NCI-H526 treated with DMSO at 0.1 percent for 48 hours (cell line): ENCODE measurements at regions not wholly inside any gene's neighbourhood (a gene's known extent, or its start where the extent isn't known, plus 50 kb on each side); places are given as distances from the start of the nearest gene placed in this dataset.

Source experiments
- DNase-seq: peaks from one replicate; lab custom pipeline; 2025; lab: John Stamatoyannopoulos, UW

DNA sequence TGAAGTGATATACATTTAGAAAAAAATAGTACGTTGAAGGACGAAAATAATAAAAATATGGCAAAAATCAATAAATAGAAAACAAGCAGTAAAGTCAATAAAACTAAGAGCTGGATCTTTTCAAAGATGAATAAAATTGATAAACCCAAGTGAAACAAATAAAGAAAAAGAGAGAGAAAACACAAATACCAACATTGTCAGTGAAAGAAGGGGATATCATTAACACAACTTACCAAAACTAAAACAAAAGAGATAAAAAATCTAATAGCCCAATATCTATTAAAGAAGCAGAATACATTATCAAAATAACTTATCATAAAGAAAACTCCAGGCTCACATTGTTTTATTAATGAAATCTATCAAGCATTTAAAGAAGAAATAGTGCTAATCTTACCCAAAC is 675.1 kb downstream of the UQCRFS1 start:
- DNase-seq, result no peak

DNA sequence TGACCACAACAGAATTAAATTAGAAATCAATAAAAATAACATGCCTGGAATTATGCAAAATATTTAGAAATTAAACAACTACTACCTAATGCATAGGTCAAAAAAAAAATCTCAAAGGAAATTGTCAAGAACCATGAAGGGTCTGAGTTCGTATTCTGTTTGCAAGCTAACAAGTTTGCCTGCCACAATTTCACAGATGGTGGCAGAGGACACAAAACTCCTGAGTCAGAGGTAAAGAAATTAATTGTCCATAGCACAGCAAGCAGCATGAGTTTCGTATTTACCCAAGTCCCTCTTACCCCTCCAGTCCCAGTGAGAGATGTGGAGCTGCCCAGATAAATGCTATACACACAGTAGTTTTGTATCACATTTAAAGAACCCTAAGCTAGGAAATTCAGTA is 675.9 kb downstream of the UQCRFS1 start:
- DNase-seq, result no peak

DNA sequence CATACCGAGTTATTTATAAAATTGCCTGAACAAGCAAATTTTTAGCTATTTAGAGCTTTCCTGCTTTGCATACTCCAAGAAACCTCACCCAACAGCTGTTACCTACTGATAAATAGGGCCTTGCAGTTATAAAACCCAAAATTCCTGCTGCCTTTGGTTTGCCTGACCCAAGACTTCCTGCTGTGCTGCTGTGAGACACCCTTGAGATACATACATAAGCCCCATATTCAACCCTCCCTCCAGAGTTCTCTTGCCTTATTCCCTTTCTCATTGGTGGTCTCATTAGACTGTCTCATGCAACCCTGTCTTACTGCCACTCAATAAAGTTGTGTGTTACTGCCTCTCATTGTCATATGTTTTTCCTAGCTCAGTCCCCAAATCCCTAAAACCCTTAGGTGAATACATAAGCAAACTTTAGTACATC is 677.6 kb downstream of the UQCRFS1 start:
- DNase-seq, result no peak

DNA sequence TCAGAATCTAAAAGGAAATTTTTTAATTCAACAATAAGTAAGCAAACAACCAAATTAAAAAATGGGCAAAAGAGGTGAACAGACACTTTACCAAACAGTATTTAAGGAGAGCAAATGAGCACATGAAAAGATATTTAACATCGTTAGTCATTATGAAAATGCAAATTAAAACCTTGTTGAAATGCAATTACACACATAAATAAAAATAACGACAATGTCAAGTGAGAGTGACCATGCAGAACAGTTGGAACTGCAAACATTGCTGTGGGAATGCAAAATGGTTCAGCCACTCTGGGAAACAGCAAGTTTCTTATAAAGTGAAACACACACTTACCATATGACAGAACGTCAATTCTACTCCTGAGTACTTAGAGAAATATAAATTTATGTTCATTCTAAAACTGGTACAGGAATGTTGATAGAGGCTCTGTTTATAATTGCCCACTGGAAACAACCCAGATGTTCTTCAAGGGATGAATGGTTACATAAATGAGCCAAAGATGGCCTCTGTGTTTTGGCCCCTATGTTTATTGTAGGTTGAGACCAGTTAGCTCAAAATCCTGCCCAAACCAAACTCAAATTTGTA is 678.1 kb downstream of the UQCRFS1 start:
- peak; percentile 30 for DNase-seq

DNA sequence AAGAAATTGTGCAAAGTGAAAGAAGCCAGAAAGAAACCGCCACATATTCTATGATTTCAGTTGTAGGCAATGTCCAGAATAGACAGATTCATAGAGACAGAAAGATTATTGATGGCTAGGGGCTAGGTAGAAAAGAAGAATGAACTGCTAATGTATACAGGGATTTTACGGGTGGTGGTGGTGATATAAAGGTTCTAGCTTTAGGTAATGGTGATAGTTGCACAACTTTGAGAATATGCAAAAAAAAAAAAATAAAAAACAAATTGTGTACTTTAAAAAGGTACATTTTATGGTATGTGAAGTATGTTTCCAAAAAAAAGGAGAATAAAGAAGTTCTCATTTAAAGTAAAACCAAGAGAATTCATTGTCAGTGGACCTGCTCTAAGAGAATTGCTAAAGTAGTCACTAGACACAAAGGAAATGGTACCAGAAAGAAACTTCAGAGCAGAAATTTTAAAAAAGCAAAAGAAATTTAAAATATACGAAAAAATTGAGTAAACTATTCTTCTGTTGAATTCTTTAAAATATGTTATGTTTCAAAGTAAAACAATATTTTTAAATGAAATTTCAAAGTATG is 680.1 kb downstream of the UQCRFS1 start:
- no peak for DNase-seq

DNA sequence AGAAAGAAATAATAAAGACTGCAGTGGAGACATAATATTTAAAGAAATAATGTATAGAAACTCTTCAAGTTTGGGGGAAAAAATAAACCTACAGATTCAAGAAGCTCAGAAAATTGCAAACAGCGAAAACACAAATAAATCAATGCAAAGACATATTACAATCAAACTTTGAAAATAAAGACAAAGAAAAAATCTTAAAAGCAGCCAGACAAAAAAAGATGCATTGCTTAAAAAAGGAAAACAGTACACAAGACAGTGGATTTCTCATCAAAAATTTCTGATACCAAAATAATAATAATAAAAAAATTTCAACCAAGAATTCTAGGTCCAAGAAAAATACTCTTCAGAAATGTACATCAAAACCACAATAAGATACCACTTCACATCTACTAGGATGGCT is 681.0 kb downstream of the UQCRFS1 start:
- DNase-seq, result no peak

DNA sequence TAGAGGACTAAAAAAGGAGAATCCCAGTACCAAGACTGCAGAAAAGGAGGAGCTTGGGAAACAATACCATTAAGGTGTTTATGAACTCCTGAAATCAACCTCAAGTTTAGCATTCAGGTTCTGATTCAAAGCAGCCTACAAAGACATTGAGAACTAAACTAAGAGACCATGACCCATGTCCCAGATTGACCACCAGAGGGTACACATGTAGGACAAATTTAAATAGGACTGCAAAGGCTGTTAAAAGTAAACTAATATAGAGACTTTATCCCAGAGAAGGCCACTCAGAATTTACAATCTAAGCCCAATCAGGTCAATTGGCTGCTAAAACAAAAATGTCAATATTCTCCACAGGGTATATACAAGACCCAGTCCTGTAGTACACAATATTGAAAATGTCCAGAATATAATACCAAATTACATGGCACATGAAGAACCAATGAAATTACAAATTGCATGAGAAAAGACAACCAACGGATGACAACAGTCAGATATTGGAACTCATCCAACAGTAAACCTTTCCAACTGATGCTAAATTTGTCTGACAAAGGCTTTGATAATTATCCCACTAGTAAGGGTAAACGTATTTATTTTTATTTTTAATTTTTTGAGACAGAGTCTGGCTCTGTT is 682.4 kb downstream of the UQCRFS1 start:
- no peak for DNase-seq

DNA sequence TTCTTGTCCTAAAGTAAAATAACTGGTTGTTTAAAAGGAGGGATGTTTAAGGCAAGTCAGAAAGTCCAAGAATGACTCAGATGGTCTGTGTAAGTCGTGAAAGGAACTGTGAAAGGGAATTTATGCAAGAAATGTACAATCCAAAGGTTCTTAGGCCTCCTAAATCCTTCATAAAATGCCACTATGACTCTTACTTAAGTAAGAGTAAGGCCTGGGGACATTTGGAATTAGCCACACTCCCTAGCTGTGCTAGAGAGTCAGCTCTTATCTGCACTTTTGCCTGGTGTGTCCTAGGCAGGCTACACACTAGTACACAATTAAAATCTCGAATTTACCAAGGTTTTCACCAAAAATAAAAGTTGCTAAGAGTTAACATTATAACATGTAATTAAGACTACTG is 686.9 kb downstream of the UQCRFS1 start:
- DNase-seq, result no peak

DNA sequence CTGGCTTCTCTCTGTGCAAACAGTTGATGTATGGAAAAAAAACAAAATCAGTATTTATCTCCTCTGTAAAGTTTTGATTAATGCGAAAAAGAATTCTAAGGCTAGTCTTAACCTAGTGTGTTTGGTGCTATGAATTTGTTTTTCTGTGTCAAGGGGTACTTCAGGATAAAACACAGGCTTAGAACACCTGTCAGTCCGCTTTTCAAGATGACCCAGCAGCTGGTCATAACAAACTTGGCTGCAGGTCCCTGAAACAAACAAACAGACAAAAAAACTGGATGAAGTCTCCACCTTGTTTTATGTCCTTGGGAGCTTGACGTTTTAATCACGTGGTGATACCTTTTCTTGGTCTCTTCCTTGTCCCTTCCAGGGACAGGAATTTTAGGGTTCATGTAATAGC is 689.3 kb downstream of the UQCRFS1 start:
- DNase-seq, result no peak

DNA sequence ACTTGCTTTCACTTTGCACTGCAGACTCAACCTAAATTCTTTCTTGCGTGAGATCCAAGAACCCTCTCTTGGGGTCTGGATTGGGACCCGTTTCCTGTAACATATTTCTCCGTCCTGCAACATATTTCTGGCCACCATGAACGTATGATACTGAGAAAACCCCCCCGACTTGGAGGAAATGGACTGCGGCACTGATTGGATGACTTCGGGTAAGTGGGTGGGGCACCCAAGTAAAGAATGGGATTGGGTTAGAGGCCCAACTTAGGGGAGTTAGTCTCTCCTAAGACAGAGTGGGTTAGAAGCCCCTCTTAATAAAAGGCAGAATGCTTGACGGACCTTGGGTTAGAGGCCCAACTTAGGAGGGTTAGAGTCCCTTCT is 690.4 kb downstream of the UQCRFS1 start:
- DNase-seq, result no peak

DNA sequence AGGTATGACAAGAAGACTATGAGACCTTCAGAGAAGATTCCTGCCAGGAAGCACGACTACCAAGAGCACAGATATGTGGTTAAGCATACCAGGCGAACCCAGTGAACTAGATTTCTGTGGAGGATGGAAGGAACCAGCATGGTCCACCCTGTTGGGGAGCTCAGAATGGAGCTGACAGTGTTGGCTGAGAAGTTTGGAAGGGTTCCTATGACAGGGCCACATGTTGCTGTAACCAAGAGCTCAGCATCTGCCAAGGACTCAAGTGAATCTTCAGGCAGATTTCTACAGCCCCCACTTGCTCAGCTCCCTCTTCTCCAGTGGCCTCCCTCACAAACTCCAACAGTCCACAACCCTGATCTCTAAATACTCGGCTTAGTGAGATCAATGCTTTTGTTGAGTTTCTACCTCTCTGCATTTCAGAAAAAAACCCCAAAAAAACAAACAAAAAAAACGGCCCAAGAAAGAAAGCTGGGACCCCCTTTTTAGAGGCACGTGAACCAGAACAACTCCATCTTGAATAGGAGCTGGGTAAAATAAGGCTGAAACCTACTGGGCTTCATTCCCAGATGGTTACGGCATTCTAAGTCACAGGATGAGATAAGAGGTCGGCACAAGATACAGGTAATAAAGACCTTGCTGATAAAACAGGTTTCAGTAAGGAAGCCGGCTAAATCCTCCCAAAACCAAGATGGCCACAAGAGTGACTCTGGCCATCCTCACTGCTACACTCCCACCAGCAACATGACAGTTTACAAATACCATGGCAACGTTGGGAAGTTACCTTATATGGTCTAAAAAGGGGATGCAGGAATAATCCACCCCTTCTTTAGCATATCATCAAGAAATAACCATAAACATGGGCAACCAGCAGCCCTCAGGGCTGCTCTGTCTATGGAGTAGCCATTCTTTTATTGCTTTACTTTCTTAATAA is 691.1 kb downstream of the UQCRFS1 start:
- no peak for DNase-seq

DNA sequence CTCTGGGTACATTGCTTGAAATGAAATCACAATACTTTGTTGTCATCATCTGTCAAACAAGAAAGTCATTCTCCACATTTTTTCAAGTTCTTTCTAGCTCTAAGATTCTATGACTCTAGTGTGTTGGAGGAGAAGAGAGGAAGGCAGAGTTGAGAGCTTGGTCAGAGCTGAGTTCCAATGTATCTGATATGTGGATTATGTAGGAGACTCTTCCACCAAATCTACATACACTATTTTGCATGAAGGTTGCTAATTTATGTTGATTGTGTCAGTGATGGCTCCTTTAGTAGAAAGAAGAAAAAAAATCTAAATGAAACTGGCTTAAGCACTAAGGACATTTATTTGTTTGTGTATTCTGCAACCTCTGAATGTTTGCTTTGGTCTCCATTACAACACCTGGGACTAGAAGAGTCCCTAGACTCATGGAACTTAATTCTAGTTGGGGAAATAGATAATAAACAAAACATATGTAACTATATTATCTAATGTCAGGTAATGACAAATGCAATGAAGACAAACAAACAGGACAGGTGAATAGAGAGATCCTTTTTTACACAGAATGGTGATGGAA is 691.9 kb downstream of the UQCRFS1 start:
- DNase-seq, result no peak

DNA sequence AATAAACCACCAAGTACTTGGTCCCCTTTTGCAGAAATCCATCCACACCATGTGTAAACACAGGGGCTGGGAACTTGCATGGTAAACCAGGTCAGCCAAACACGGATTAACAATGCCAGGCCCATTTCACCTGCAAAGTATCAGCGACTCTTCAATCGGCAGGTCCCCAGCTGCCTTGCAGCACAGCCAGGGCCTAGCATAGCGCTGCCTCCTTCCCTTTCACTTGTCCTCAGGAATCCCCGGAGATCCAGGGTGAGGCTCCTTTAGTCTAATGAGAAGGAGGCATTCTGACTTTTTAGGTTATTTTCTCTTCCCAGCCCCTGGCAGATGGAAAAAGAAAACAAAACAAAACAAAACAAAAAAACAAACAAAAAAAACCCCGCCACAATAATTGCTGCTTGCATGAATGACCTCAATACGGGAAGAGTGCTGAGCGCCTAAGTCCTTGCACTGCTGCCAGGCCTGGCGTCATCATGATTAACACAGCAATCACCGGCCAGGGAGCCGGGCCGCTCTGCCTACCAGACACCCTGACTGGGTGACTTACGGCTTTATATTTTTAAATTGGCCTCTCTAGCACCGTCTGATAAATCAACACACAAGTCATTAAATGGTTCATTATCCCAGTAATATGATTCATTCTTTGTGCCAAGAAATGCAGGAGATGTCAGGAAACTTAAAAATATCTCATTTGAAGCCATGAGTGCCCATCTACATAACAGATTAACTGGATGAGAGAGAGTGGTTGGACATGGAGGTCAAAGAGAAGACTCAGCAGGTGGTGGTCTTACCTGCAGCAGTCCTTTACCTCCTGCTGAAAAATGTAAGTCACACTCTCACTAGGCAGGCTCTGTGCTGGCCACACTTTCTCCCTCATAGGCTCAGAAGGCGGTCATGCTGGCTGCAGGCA is 692.7 kb downstream of the UQCRFS1 start:
- DNase-seq, result no peak

DNA sequence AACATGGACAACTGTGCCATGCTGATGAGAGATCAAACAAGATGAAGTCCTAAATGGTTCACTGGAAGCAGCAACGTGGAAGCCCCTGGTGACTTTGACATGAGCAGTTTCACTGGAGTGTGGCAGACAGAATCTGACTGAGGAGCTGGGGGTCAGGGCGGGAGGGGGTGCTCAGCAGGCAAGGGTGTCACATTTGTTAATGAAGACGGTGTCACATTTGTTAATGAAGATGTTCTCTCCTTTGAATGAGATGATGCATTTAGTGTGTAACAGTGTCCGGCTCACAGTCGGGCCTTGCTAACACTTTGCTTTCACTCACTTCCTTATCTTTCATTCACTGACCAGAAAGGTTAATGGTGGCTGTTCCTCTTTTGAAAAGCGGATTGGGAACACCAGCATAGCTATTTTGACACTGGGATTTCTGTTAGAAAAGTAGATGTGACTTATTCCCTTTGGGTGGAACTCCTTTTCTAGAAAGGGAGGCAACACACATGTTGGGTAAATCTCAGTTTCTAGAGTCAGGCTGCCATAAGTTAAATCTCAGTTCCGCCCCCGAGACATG is 693.7 kb downstream of the UQCRFS1 start:
- DNase-seq, result no peak

DNA sequence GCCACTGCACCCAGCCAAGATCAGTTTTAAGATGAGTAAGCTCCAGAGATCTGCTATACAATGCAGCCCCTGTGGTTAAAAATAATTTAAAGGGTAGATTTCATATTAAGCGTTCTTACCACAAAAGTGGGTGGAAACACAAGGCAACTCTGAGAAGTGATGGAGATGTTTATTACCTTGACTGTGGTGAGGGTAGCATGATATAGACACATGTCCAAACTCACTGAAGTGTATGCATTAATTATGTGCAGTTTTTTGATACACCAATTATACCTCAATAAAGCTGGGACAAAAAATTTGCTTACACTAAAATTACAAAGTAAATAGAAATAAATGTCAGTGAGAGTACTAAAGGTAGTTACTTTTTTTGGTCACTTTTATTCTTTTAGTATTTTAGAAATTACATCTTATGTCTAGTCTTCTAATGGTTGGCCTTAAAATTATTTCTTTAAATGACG is 696.5 kb downstream of the UQCRFS1 start:
- no peak for DNase-seq

DNA sequence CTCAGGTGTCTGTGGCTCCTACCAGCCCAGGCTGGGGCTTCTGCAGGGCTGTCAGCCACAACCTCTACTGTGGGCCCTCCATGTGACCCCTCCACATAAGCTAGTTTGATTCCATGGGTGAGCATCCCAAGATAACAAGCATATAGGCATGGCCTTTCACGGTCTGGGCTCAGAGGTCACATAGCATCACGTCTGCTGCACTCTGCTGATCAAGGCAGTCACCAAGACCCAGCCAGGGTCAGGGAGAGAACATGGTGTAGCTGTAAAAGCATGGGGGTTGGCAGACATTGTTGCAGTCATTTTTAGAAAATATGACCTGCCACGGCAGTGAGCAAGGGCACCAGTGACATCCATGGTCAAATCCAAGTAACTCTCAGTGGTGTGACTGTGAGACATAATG is 698.8 kb downstream of the UQCRFS1 start:
- DNase-seq, result no peak

DNA sequence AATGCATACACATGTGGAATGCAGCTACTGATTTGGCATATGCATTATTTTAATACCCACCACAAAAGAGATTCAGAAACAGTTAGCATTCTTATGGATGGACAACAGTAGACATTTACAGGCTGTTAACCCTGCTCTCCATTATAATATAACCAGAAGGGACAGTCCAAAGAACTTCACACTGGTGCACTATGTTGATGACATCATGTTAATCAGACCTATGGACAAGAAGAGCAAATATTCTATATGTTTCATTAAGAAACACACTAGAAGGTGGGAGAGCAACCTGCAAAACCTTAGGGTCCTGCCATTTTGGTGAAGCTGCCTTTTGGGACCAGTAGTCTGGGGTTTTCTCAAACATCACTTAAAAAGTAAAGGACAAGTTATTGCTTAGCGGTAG is 701.3 kb downstream of the UQCRFS1 start:
- DNase-seq, result no peak

DNA sequence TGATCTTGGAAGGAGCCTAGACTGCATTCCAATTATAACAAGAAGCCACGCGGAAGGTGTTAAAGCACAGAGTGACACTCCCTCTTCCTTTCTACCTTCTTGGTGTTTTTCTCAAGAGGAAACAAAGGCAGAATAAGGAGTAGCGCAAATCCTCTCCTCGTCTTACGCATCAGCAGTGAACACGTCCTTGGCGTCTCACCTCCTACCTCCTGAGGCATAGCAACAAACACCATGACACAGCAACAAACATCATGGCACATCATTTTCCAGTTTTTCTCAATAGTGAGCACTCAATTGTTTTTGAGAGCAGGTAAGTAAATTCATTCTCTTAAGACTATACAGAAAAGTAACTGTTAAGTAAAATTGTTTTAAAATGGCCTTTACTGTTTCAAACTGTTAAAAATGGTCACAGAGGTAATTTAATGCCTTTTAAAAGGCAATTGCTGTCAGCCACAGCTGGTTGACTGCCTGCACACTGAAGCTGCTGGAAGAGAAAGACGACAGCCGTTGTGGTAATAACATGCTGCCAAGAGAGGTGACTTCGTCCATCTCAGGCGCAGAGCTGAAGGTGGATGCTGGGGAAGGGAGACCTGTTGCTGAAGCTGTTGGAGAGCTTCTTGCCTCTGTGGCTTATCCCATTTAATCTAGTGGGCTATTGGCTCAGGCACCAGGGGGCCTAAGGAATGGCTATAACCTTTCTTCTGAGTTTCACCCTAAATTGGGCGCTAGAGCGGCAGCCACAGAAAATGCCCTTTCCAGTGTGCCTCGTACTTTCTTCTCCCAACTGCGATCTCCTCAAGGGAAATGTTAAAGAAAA is 703.7 kb downstream of the UQCRFS1 start:
- no peak for DNase-seq

DNA sequence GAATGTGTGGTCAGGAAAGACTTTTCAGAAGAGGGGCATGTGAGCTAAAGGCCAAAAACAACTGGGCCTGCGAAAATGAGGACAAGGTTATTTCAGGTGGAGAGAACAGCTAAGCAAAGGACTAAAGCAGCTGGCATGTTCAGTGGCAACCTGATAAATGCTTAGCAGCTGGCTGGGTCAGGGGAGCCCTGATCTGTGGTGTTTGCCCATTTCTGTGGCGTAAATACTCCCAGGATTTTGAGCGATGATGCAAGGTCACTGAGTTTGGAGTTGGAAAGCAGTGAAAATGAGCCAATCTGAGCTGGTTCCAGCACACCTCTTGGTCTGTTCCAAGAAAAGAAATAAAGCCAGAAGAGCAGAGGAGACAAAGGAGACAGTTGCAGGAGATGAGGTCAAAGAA is 704.3 kb downstream of the UQCRFS1 start:
- no peak for DNase-seq

DNA sequence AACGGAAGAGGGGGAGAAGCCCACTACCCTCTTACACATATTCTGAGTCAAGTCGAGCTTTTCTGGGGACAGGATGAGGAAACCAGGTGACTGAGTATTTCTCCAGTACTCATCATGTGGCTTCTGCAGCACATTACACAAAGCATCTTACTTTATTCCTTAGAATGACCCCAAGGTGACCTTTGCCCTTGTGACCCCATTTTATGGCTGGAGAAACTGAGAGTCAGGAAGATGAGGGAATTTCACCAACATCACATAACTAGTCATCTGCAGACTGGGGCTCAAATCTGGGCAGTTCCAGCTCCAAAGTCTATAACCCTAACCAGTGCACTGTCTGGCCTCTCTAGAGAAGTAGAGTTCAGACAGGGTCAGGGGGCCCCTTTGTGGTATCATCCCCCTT is 707.0 kb downstream of the UQCRFS1 start:
- no peak for DNase-seq
